NCI-H524 treated with DMSO at 0.1 percent for 48 hours (cell line): ENCODE measurements at regions not wholly inside any gene's neighbourhood (a gene's known extent, or its start where the extent isn't known, plus 50 kb on each side); places are given as distances from the start of the nearest gene placed in this dataset.
"Not testable (repeated sequence)": the region's sequence is repeated elsewhere in the genome, so short reads cannot be mapped to it uniquely, and the experiment has no call there.

Experiments used
- DNase-seq: peaks from one replicate; lab custom pipeline; 2025; lab: John Stamatoyannopoulos, UW

DNA sequence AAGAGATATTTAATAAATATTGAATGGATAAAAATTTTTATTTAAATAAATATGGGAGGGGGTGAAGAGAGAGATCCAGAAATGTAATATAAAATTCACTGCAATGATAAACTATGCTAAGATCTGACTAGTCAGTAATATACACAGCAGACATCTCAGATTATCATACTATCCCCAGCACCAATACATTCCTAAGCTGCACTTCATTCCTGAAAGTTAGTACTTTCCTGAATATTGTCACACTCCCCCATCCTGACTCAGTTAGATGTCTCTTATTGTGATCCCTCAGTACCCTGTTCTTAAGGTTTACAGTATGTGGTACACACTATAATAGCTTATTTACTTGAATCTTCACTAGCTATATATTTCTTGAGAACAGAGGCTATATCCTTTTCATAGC is 88.3 kb upstream of the KCNQ5 start:
- no peak for DNase-seq

DNA sequence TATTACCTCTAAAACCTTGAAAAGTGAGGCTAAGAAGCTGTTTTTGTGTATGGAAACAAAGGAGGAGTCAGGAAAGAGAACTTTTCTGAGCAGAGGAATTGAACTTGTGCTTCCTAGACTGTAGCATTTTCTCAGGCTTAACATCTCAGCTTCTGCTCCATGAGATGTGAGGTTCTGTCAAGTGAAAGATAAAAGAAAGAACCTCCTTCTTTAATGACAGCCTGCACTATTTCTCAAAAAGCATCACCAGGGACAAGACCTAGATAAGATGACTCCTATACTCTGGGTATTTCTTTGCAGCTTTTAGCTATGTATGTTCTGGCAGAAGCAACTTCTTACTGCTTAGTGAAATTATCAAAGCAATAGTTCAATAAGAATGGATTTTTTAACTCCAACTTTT is 87.6 kb upstream of the KCNQ5 start:
- DNase-seq, result no peak

DNA sequence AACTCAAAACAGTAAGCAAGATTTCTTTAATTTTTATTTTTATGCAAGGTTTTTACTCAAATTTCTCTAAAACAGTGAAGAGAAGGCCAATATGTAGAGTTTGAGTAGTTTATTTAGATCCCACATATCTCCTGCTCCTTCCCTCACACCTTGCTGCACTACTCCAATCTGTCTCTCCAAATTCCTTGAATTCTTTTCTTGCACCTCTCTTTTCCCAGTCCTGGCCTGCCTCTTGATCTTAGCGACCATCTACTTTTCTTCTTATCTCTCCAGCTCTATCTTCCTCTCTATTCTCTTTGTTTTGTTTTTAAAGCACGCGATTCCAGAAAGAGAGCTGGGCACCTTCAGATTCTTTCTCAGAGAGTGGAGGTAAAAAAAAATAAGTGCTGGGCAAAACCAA is 86.7 kb upstream of the KCNQ5 start:
- no peak for DNase-seq

DNA sequence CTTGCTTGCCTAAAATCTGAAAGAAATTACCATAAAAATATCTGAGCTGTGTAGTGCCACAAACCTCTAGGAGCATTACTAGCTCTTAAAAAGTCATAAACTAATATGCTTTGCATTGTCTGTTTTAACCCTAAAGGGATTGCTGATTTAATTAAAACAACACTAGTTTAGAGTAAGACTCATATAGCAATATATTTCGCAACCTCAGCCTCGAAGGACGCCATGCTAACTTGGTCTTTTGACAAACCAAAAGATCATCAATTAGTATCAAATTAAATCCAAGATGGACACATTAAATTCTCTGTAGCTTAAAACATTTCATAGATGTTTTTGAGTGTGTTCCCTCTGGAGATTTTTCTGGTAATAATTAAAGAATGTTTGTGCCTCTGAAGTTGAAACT is 74.8 kb upstream of the KCNQ5 start:
- DNase-seq, result no peak

DNA sequence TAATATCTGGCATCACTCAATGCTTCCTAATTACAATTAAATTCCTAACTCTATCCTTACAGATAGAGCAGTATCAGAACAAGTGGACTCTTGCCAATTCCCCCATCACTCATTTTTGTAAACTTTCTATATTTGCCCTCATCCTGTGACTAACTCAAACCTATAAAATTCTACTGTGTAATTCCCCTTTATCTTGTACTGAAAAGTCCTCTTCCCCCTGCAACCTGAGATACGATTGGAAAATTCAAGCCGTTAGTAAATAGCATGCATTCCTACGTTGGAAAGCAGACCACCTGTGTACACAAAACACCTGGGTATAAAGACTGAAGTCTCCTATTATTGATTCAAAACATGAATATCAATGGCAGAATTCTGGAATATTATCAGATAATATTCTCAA is 70.4 kb upstream of the KCNQ5 start:
- no peak for DNase-seq

DNA sequence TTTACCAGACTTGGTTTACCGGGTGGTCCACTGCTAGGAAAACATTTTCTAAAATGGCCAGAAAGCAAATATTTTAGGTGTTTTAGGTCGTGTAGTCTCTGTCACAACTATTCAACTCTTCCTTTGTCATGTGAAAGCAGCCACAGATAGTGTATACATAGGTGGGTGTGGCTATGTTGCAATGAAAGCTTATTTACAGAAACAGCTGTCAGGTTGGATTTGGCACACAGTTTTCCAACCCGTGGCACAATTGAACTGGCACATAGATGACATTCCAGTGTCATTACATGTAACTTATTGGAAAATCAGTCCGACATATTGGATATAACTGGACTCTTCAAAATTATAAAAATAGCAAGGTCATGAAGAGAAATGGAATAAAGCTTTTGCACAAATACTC is 68.9 kb upstream of the KCNQ5 start:
- no peak for DNase-seq

DNA sequence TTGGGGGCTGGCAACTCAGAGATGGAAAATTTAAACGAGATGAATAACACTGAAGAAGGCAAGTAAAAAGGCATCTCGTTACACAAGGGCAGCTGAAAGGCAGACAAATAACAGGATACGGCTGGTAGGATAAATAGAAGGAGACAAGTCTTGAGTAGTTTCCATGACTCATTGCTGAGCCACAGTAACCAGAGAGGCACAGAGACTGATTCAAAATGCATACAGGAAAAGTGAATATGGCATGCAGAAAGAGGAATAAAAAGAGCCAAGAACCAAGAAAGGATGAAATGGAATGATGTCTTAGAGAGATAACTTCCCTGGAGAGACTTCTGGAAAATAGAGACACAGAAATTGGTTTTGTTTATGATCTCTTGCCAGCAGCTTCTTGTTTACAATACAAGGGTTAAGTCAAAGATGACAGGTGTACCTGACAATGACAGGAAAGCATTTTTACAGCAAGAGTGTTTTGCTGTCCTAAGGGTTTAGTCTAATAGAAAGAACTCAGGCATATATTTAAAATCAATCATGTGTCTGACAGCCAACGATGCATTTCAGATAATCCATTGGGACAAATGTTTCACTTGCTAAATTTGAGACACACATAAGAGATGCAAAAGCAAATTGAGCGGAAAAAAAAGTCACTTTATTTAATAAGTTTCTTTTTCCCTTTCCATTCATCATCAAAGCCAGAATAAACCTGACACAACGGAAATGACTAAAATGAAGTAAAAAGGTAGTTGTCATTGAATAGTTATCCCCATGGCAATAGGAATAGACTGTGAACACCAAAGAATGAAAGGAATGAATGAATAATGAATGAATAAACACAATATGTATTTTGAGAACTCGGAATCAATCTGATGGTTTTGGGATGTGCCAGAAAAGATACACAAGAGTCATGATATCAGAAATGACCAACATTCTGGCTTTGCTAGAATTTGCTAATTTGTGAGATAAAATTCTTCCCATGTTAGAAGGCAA is 68.0 kb upstream of the KCNQ5 start:
- no peak for DNase-seq

DNA sequence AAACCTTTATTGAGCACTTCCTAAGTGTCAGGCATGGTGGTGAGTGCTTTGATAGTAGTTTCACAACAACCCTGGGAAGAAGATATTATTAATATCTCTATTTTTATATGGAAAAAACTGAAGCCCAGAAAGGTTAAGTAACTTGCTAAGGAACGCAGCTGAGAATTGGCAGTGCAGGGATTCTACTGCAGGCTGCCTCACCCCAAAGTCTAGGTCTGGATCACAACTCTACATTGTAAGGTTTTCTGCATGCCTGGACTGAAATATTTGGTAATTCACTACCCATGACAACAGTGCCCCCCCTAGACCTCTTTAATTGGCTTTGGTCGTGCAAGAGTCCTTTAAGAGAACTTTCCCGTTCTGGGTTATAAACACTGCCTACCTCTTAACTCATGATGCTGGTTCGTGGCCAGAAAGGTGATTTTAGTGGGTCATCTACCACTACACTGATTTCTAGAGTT is 67.1 kb upstream of the KCNQ5 start:
- DNase-seq, result no peak

DNA sequence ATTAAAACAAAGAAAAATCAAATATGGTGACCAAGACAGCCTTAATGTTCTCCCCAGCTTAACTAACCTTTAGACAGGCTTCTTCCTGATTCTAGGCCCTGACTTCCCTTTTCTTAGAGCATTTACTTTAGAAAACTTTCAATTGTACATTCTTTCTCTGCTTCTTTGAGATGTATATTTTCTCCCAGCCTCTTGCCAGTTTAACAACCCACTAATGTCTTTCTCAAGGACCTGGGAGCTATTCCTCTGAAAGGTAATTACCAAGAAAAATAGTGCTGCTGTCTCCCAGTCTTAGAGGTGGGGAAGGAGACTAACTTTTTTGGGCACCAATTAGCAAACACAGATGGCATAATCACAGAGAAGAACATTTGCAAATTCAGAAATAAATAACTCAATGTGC is 62.8 kb upstream of the KCNQ5 start:
- no peak for DNase-seq

DNA sequence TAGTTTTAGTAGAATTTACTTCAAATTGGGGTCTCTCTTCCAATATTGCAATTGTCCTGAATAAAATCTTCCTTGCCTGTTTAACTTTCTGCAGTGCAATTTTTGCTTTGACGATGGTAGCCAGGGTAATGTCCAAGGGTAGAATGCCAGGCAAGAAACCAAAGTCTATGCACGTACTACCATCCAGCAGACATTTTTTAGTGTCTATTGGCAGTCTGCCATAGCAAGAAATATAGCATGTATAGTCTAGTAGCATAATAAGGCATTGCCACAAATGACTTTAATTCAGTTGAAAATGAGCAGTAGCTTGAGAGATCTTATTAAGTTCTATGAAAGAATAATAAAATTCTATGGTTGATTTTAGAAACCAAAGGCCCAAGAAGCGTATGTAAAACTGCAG is 62.3 kb upstream of the KCNQ5 start:
- no peak for DNase-seq

DNA sequence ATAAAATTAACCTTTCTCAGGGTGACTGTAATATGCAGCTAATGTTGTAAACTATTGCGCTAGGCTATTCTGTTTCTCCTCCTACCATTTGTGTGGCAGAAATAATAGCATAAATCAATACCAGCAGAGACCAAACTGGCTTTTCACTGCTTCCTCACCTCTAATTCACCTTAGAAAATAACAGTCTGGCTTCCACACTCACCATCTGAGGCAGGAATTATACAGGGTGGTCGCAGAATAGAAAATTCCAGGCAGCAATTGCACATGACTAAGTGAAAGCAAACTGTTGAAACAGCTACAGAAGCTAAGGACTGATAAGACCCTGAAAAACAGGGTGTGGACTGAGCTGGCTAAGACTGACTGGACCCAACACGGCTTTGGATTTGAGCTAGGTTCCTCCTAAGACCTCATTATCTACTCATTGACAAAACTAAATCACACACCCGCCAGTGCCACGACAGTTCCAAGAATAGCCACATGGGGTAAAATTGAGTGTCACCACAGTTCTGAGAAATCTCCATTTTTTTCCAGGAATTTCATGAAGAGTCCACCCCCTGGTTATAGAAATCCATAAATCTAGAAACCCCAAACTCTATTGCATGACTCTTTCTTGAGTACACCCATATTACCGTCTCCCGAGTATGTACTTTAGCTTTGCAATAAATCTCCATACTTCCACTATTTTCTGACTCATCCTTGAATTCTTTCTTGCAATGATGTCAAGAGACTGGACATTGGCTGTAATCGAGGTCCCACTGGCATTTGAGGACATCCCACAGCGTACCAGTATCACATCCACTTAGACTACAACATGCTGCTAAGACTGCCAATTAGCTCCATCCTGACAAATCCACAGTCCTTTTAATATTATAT is 60.9 kb upstream of the KCNQ5 start:
- DNase-seq, result no peak

DNA sequence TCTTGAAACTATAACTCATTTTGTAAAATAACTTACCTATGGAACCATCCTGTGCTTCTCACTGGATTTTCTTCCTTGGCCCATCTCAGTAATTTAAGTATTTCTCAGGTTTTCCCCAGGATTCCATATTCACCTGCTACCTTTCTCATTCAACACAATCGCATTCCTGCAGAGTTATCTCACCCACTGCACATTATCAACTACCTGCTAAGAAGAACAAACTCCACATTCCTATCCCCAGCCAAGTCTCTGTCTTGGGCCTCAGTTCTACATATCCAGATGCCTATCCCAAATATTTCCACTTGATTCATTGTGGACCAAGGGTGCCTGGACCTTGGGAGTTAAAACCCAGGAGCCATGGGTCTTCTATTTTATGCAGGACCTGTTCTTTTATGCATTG is 60.2 kb upstream of the KCNQ5 start:
- DNase-seq, result no peak

DNA sequence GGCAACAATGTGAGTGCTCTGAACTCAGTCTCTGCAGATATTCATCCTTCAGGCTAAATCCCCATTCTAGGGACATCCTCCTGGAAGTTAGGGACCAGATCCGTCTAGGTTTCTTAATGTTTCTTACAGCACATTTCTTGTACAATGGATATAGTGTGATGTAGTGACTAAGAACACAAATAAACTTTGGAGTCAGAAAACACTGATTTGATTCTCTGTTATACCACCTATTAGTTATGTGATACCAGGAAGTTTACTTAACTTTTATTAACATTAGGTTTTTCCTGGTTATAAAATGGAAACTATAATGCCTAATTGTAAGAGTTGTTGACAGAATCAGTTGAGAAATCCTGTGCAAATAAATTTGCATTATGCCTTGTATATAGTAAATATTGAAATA is 57.6 kb upstream of the KCNQ5 start:
- DNase-seq, result no peak

DNA sequence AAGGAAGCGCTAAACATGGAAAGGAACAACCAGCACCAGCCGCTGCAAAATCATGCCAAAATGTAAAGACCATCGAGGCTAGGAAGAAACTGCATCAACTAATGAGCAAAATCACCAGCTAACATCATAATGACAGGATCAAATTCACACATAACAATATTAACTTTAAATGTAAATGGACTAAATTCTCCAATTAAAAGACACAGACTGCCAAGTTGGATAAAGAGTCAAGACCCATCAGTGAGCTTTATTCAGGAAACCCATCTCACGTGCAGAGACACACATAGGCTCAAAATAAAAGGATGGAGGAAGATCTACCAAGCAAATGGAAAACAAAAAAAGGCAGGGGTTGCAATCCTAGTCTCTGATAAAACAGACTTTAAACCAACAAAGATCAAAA is 49.9 kb upstream of the KCNQ5 start:
- DNase-seq, result not testable (repeated sequence)
